ENCODE measurements at regions not wholly inside any gene's neighbourhood (a gene's known extent, or its start where the extent isn't known, plus 50 kb on each side); places are given as distances from the start of the nearest gene placed in this dataset.

- no peak for DNase-seq
Observed at GRCh38 chr1:239999170-239999569, 92.5 kb upstream of the FMN2 start.

DNA sequence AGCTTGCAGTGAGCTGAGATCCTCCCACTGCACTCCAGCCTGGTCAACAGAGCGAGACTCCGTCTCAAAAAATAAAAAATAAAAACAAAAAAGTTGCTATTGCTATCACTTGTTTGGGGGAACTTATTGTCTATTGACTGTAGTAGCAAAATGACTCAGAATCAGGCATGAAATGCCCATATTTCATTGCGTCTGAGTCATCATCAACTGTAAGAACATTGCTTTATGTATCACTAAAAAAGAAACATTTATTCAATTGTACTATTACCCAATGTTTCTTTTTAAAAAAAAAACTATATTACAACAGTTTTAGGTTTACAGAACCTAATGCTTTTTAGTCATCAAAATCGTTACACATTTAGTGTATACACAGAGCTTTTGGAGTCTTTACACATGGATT is 91.0 kb upstream of the FMN2 start:
- no peak for DNase-seq

GRCh38 chr1:240001177-240001740 is 90.4 kb upstream of the FMN2 start:
- no peak for DNase-seq

DNA sequence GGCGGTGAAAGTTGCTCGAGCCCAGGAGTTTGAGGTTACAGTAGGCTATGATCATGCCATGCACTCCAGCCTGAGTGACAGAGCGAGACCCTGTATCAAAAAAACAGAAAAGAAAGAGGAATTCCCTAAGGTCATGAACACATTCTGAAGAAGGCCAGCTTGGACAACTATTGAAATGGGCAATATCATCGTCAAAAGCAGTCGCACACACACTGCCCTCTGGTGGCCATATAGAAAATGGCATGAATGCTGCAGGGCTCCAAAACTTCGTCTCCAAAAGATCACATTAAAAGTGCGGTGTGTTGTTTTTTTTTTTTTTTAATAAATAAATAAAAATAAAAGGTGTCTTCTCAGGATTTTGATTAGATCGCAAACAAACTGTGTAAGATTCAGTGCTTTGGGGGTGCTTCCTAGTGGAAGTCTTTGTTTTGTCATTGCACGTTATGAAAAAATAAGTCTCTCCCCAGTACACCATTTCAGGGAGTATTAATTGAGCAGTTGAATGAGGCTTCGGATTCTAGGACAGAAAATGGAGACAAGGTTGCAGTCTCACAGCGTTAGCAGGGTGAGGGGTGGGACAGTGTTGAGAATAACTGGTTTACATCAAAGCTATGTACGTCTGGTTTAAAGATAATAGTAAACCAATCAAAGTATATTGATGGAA is 87.5 kb upstream of the FMN2 start:
- DNase-seq = no peak

DNA sequence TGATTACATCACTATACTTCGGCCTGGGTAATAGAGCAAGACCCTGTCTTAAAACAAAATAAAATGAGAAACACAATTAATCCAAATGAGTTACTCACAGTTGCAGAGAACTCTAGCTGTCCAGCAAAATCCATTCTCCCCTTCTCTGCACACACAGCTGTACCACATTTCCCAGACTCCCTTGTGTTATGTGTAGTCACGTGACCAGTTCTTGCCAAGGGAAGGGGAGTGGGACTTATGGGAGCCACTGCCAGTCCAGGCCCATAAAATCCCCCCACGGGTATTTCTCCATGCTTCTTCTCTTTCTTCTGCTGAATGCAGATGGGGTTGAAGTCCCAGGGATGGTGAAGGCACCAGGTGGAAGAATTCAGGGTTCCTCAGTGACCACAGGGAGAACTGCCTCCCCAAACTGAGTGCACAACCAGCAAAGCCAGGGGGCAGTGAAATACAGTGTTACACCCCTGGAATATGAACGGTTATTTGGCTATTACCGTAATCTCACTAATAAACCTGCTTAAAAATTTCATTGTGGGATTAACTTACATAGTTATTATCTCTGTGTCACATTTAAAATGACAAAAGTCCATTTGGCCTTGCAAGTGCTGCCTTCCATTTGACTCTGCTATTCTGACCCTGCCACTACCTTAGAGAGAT is 85.6 kb upstream of the FMN2 start:
- DNase-seq = no peak

- DNase-seq = no peak
Observed at GRCh38 chr1:240008298-240008697, 83.4 kb upstream of the FMN2 start.

GRCh38 chr1:240014051-240014450 is 77.6 kb upstream of the FMN2 start:
- no peak for DNase-seq

DNA sequence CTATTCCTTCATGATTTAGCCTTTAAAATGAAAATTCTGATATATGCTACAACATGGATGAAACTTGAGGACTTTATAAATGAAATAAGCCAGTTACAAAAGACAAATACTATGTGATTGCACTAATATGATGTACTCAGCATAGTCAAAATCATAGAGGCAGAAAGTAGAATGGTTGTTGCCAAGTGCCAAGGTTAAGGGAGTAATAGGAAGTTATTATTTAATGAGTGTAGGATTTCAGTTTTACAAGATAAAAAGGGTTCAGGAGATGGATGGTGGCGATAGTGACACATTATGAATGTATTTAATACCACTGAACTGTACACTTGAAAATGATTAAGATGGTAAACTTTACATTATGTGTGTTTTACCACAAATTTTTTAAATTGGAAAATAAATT is 73.1 kb upstream of the FMN2 start:
- no peak for DNase-seq

GRCh38 chr1:240019524-240019923 is 72.2 kb upstream of the FMN2 start:
- DNase-seq = no peak

- no peak for DNase-seq
Observed at GRCh38 chr1:240020871-240021270, 70.8 kb upstream of the FMN2 start.

DNA sequence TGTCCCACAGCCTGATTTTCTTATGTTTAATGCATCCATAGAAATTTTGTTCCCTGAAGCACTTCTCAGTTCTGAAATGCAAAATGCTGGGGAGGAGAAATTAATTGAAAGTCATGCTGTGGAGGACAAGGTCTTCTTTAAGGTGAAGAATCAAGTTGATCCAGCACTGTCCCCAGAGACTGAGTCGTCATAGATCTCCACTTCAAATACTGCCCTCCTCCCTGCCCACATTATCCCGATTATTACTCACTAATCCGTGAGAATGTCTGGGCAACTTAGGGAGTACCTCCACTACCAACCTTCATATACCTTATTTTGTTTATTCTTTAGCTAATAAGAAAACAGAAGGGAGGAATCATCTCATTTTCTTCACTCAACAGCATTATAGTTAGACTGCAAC is 70.0 kb upstream of the FMN2 start:
- DNase-seq = no peak

DNA sequence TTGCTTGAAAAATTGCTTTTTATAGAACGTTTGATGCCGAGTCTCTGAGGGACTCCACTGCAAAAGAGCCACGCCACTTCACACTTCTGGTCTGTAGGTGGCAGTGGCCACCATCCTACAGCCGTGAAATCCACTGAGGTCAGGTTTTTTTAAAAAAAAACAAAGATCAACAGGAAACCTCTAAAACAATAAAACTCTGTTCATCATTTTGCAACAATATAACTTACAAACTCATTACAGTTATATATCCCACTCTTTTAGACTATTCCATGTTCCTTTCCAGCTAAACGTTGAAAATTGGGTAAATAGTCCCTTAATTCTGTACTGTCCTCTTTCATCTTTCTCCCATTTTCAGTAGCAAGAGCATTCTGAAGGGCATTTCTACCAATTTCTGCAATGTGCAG is 64.6 kb upstream of the FMN2 start:
- DNase-seq = no peak

- DNase-seq = no peak
Observed at GRCh38 chr1:240029418-240029817, 62.3 kb upstream of the FMN2 start.

DNA sequence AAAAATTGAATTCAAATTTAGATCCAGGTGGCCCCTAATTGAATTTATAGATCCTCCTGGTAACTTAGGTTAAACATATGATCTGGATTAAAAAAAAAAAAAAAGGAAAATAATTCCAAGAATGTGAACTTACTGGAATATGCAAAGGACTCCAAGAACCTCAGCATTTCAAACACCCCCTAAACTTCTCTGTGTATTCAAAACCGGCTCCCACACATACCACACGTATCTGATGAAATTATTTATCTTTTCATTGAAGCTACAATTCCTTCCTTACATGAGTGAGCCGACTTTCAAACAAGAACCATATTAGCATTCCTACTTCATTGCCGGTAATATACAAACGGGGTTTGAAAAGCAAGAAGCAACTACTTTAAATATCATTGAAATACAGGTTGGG is 61.4 kb upstream of the FMN2 start:
- DNase-seq = no peak

- DNase-seq = no peak
Observed at GRCh38 chr1:240031009-240031408, 60.7 kb upstream of the FMN2 start.

- DNase-seq = no peak
Observed at GRCh38 chr1:240031414-240031813, 60.3 kb upstream of the FMN2 start.

- DNase-seq = no peak
Observed at GRCh38 chr1:240033406-240033805, 58.3 kb upstream of the FMN2 start.

GRCh38 chr1:240036526-240036925 is 55.2 kb upstream of the FMN2 start:
- no peak for DNase-seq
